ENCODE measurements at regions not wholly inside any gene's neighbourhood (a gene's known extent, or its start where the extent isn't known, plus 50 kb on each side); places are given as distances from the start of the nearest gene placed in this dataset.

DNA sequence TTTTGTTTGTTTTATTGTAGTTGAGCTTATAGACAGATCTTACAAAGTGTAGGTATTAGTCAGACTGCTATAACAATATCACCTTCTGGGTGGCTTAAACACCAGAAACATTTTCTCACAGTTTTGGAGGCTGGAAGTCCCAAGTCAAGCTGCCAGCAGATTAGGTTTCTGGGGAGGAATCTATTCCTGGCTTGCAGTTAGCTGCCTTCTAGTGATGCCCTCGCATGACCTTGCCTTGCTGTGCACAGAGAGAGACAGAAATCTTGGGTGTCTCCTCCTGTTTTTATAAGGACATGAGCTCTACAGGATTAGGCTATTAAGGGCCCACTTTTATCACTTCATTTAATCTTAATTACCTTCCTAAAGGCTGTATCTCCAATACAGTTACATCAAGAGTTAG lies 1635.2 kb downstream of the FAM181B start:
- H3K4me3 ChIP-seq (replicated peaks; ENCODE audit: low read depth, low read length) = no peak overlapping the region
- DNase-seq (ENCODE audit: extremely low read depth, low read depth) = no peak
- TF ChIP-seq, protein P1, sequence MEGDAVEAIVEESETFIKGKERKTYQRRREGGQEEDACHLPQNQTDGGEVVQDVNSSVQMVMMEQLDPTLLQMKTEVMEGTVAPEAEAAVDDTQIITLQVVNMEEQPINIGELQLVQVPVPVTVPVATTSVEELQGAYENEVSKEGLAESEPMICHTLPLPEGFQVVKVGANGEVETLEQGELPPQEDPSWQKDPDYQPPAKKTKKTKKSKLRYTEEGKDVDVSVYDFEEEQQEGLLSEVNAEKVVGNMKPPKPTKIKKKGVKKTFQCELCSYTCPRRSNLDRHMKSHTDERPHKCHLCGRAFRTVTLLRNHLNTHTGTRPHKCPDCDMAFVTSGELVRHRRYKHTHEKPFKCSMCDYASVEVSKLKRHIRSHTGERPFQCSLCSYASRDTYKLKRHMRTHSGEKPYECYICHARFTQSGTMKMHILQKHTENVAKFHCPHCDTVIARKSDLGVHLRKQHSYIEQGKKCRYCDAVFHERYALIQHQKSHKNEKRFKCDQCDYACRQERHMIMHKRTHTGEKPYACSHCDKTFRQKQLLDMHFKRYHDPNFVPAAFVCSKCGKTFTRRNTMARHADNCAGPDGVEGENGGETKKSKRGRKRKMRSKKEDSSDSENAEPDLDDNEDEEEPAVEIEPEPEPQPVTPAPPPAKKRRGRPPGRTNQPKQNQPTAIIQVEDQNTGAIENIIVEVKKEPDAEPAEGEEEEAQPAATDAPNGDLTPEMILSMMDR (IDR thresholded peaks at IDR 0.05; ENCODE audit: low read depth, low read length, missing control alignments) = no peak

DNA sequence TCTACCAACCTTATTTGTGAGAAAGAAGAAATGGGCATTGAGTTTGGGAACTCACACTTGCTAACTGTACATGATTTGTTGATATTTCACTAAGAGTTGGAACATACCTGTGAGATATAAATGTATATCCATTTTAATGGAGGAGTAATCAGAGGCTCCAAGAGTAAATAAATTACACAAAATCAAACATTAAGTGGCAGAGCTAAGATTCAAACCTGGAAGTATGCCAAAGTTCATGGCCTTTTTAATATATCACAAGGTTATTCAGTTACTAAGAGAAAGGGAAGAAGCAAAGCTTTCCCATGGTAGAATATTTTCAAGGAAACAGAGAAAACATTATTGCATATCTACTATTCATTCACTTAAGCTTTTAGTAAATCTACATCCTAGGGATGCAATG lies 1641.1 kb downstream of the FAM181B start:
- no peak overlapping the region for H3K4me3 ChIP-seq (replicated peaks; ENCODE audit: low read depth, low read length)
- TF ChIP-seq, protein P1 (IDR thresholded peaks at IDR 0.05; ENCODE audit: low read depth, low read length, missing control alignments) = no peak
- DNase-seq (ENCODE audit: extremely low read depth, low read depth) = no peak

DNA sequence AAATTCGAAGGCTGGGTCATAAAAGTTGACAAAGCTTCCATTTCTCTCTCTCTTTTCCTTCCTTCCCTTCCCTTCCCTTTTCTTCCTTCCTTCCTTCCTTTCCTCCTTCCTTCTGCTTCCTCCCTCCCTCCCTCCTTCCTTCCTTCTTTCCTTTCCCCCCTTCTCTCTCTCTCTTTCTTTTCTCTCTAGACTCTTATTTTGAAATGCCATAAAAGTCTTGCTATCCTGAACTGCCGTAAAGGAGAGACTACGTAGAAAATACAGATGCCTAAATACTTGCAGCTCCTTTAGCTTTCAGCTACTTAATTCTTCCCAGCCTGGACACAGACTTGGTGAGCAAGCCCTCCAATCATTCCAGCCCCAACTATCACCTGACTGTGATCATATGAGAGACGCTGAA lies 1644.4 kb downstream of the FAM181B start:
- DNase-seq (ENCODE audit: extremely low read depth, low read depth) = no peak
- TF ChIP-seq, protein P1 (IDR thresholded peaks at IDR 0.05; ENCODE audit: low read depth, low read length, missing control alignments) = no peak
- H3K4me3 ChIP-seq (replicated peaks; ENCODE audit: low read depth, low read length) = no peak overlapping the region

DNA sequence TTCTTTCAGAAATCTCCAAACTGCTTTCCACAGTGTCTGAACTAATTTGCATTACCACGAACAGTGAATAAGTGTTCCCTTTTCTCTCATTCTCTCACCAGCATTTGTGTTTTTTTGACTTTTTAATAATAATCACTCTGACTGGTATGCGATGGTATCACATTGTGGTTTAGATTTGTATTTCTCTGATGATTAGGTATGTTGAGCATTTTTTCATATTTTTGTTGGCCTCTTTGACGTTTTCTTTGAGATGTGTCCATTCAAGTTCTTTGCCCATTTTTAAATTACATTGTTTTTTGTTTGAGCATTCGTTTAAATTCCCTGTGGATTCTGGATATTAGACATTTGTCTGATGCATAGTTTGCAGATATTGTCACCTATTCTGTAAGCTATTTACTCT lies 1639.6 kb upstream of the TENM4 start:
- H3K4me3 ChIP-seq (replicated peaks; ENCODE audit: low read depth, low read length) = no peak overlapping the region
- TF ChIP-seq, protein P1 (IDR thresholded peaks at IDR 0.05; ENCODE audit: low read depth, low read length, missing control alignments) = no peak
- DNase-seq (ENCODE audit: extremely low read depth, low read depth) = no peak

DNA sequence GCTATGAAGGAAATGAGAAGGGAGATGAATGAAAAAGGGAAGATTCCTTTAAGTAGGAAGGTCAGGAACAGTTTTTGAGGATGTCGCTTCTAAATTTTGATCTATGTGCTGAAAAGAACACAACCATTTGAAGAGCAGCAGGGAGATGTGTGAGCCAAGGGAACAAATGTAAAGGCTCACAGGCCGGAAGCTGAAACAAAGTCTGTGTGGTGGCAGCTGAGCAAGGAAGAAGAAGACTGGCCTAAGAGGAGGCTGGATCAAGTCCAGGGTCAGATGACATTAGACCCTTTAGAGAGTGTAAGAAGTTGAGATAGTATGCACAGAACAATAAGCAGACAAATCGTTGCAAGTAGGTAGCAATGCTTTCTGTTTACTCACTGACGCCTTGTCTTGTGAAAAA lies 1631.4 kb upstream of the TENM4 start:
- no peak overlapping the region for H3K4me3 ChIP-seq (replicated peaks; ENCODE audit: low read depth, low read length)
- TF ChIP-seq, protein P1 (IDR thresholded peaks at IDR 0.05; ENCODE audit: low read depth, low read length, missing control alignments) = no peak
- DNase-seq (ENCODE audit: extremely low read depth, low read depth) = no peak

DNA sequence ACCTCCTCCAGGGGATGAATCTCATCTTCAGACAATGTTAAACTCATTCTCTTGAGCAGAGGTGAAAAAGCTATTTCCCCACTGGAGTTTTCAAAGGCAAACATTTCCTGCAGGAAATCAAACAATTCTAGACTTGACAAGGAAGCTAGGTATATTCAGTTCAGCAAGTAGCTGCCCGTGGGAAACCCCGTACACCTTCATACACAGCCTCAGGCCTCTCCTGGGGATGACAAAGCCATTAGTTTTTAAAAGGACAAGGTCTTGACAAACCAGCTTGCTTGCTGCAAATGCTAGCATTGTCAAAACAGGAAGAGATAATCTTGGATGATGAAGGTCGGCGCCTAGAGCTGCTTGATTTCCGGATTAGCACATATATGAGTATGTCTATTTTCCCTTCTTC lies 1630.8 kb upstream of the TENM4 start:
- TF ChIP-seq, protein P1 (IDR thresholded peaks at IDR 0.05; ENCODE audit: low read depth, low read length, missing control alignments) = no peak
- DNase-seq (ENCODE audit: extremely low read depth, low read depth) = no peak
- no peak overlapping the region for H3K4me3 ChIP-seq (replicated peaks; ENCODE audit: low read depth, low read length)

DNA sequence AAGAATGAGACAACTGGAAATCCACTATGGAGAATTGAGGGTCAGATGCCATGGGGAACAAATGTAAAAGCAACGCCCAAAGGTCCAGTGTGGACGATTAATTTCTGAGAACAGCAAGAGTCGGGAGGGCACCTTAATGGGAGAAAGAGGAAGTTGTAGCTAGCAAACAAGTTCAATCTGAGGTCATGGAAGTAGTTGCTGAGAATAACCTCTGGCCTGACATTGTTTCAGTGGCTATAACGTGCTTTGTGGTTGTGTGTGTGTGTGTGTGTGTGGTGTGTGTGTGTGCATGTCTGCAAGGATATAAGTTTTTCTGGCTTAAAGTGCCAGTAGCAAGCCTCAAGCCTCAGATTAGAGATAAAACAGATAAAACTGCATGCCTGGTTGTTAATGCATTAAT lies 1630.1 kb upstream of the TENM4 start:
- no peak overlapping the region for H3K4me3 ChIP-seq (replicated peaks; ENCODE audit: low read depth, low read length)
- TF ChIP-seq, protein P1 (IDR thresholded peaks at IDR 0.05; ENCODE audit: low read depth, low read length, missing control alignments) = no peak
- no peak for DNase-seq (ENCODE audit: extremely low read depth, low read depth)

All from HFF-Myc (cell line).